Ishikawa (cell line): ENCODE measurements at regions not wholly inside any gene's neighbourhood (a gene's known extent, or its start where the extent isn't known, plus 50 kb on each side); places are given as distances from the start of the nearest gene placed in this dataset.

ENCODE experiments used
- CEBPB ChIP-seq: IDR thresholded peaks from 2 replicates; pipeline ENCODE4 v1.6.1; 2012
- CREB1 ChIP-seq: IDR thresholded peaks from 2 replicates; pipeline ENCODE4 v1.6.1; 2012; ENCODE audit warnings: low read depth
- EGR1 ChIP-seq: IDR thresholded peaks from 2 replicates; pipeline ENCODE4 v1.6.1; 2012
- EP300 ChIP-seq: IDR thresholded peaks from 2 replicates; pipeline ENCODE4 v1.6.1; 2012; ENCODE audit warnings: borderline replicate concordance
- FOXM1 ChIP-seq: IDR thresholded peaks from 2 replicates; pipeline ENCODE4 v1.6.1; 2012; ENCODE audit warnings: low read depth, borderline replicate concordance
- NFIC ChIP-seq: IDR thresholded peaks from 2 replicates; pipeline ENCODE4 v1.6.1; 2012
- RAD21 ChIP-seq: IDR thresholded peaks from 2 replicates; pipeline ENCODE4 v1.6.1; 2012; ENCODE audit warnings: low read depth
- TAF1 ChIP-seq: IDR thresholded peaks from 2 replicates; pipeline ENCODE4 v1.6.1; 2012; ENCODE audit warnings: low read depth, mild to moderate bottlenecking
- TCF12 ChIP-seq: IDR thresholded peaks from 2 replicates; pipeline ENCODE4 v1.6.1; 2012; ENCODE audit warnings: low read depth
- TEAD4 ChIP-seq: IDR thresholded peaks from 2 replicates; pipeline ENCODE4 v1.6.1; 2012
- YY1 ChIP-seq: IDR thresholded peaks from 2 replicates; pipeline ENCODE4 v1.6.1; 2012; ENCODE audit warnings: low read depth
- ZBTB7A ChIP-seq: IDR thresholded peaks from 2 replicates; pipeline ENCODE4 v1.6.1; 2012; ENCODE audit warnings: low read depth
- TF ChIP-seq, protein P1 (sequence below): IDR thresholded peaks from 2 replicates; pipeline ENCODE4 v1.6.1; 2012; ENCODE audit warnings: low read depth, mild to moderate bottlenecking
- TF ChIP-seq, protein P2 (sequence below): IDR thresholded peaks from 2 replicates; pipeline ENCODE4 v1.6.1; 2012
- TF ChIP-seq, protein P3 (sequence below): IDR thresholded peaks from 2 replicates; pipeline ENCODE4 v1.6.1; 2012

DNA sequence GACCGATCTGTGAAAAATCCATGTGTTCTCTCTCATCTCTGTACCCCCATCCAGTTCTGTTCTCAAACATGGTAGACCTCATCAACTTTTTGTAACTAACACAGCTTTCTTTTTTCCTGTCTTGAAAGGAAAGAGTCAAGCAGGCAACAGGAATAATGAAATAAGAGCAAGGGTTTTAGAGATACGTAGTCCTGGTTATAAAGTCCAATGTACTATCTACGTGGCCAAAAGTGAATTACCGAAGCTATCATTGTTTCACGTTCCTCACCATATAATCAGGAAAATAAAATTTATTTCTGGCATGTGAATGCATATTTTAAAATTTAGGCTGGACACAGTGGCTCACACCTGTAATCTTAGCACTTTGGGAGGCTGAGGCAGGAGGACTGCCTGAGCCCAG lies 472.2 kb upstream of the ANO3 start:
- no peak for TF ChIP-seq ZBTB7A
- TF ChIP-seq CEBPB: no peak
- TF ChIP-seq, protein P1, sequence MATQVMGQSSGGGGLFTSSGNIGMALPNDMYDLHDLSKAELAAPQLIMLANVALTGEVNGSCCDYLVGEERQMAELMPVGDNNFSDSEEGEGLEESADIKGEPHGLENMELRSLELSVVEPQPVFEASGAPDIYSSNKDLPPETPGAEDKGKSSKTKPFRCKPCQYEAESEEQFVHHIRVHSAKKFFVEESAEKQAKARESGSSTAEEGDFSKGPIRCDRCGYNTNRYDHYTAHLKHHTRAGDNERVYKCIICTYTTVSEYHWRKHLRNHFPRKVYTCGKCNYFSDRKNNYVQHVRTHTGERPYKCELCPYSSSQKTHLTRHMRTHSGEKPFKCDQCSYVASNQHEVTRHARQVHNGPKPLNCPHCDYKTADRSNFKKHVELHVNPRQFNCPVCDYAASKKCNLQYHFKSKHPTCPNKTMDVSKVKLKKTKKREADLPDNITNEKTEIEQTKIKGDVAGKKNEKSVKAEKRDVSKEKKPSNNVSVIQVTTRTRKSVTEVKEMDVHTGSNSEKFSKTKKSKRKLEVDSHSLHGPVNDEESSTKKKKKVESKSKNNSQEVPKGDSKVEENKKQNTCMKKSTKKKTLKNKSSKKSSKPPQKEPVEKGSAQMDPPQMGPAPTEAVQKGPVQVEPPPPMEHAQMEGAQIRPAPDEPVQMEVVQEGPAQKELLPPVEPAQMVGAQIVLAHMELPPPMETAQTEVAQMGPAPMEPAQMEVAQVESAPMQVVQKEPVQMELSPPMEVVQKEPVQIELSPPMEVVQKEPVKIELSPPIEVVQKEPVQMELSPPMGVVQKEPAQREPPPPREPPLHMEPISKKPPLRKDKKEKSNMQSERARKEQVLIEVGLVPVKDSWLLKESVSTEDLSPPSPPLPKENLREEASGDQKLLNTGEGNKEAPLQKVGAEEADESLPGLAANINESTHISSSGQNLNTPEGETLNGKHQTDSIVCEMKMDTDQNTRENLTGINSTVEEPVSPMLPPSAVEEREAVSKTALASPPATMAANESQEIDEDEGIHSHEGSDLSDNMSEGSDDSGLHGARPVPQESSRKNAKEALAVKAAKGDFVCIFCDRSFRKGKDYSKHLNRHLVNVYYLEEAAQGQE: no peak
- no peak for TF ChIP-seq CREB1
- TF ChIP-seq EGR1: no peak
- TF ChIP-seq FOXM1: no peak
- TF ChIP-seq TAF1: no peak
- TF ChIP-seq RAD21: no peak
- TF ChIP-seq TEAD4: no peak
- no peak for TF ChIP-seq TCF12
- no peak for TF ChIP-seq NFIC
- TF ChIP-seq EP300: no peak
- TF ChIP-seq YY1: no peak
- TF ChIP-seq, protein P2, sequence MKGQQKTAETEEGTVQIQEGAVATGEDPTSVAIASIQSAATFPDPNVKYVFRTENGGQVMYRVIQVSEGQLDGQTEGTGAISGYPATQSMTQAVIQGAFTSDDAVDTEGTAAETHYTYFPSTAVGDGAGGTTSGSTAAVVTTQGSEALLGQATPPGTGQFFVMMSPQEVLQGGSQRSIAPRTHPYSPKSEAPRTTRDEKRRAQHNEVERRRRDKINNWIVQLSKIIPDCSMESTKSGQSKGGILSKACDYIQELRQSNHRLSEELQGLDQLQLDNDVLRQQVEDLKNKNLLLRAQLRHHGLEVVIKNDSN: no peak
- TF ChIP-seq, protein P3, sequence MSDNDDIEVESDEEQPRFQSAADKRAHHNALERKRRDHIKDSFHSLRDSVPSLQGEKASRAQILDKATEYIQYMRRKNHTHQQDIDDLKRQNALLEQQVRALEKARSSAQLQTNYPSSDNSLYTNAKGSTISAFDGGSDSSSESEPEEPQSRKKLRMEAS: no peak

DNA sequence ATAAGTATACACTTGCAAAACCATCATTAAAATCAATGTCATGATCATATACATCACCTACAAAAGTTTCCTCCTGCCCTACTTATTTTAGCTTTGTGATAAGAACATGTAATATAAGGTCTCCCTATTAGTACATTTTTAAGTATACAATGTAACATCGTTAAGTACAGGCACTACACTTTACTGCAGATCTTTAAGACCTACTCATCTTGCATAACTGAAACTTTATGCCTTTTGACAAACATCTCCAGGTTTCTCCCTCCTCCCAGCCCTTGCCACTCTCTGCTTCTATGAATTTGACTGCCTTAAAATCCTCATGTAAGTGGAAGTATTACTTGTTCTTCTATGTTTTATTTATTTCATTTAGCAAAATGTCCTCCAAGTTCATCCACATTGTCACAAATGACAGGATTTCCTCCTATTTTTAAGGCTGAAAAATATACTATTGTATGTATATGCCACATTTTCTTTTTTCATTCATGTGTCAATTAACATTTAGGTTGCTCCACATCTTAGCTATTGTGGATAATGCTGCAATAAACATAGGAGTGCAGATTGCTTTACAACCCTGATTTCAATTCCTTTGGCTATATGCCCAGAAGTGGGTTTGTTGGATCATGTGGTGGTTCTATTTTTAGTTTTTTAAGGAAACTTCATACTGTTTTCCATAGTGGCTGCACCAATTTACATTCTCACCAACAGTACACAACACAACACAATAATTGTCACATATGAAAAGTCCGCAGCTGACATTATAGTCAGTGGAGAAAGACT lies 471.1 kb upstream of the ANO3 start:
- TF ChIP-seq CREB1: no peak
- no peak for TF ChIP-seq FOXM1

DNA sequence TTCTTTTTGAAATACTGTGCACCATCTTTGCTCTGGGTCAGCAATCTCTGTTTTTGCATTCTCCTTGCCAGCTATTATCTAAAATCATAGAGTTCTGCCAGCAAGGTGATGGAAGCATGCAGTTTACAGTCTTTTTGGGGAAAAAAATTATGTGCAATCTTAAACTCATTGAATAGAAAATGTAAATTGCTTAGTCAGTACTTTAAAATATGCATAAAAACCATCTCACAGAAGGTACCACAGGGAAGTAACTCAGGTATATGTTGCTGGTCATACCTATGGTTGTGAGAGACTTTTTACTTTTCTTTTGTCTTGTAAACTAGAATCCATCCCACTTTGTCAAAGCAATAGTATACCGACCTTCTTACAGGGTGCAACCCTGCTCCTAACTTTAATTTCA lies 469.8 kb upstream of the ANO3 start:
- TF ChIP-seq, protein P2: no peak
- TF ChIP-seq EGR1: no peak
- TF ChIP-seq CEBPB: no peak

DNA sequence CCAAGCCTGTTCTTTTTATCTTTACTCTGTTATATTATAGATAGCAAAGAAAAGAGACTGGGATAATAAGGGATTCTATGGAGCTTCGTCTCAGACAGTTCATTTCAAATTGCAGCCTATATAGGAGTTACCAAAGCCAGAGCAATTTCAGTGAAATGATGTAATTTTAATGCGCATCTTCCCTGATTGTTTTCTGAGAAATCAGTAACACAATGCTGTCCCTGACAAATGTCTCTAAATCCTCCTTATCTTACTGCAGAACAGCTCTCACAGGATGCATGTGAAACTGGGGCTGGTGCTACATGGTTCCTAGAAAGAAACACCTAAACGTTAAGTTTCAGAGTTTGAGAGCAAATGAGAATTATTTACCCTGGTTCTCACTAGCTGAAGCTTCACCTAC lies 467.9 kb upstream of the ANO3 start:
- TF ChIP-seq, protein P3: no peak
- no peak for TF ChIP-seq CEBPB
- no peak for TF ChIP-seq TCF12
- TF ChIP-seq TEAD4: no peak

DNA sequence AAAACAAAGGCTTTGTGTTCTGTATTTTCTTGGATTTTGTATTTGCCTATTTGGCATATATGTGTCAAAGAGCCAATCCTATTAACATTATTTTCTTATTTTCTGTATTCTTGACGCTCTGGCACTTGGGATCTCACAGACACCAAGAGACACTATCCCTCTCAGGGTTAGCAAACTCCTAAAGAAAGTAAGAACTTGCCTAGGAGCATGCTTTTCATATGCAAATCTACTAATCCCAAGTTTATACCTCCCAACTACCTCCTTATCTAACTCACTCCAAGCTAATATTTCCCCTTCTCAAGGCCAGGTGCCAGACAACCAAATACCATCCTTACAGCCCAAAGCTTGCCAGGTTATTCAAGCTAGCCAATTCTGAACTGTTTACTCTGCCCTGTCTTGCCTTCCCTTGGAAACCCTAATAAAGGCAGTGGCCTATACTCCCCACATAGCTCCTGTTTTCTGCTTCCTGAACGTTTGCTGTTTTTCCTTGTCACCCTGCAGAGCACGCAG lies 455.4 kb upstream of the ANO3 start:
- TF ChIP-seq ZBTB7A: no peak
- TF ChIP-seq EGR1: no peak
- TF ChIP-seq YY1: no peak
- no peak for TF ChIP-seq NFIC
- TF ChIP-seq, protein P2: no peak
- TF ChIP-seq, protein P3: no peak
- TF ChIP-seq CREB1: no peak
- TF ChIP-seq TAF1: no peak
- TF ChIP-seq TEAD4: no peak
- TF ChIP-seq EP300: no peak
- TF ChIP-seq TCF12: no peak
- TF ChIP-seq CEBPB: no peak
- TF ChIP-seq, protein P1: no peak
- no peak for TF ChIP-seq FOXM1
- TF ChIP-seq RAD21: no peak

DNA sequence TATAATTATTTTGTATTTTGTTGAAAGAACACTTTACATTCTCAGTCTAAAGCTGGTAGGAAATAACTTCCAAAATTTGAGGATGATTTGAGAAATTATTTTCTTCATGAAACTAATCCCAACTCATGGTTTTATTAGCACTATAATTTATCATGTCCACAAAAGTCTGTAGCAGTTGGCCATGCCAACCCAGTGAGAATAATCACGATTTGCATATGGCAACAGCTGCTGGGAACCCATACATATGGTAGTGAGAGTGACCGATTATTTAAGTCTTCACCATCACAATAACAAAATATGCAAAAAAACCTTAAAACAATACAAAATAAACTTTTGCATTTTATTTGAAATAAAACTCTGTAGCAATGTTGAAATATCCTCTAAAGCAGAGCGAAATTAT lies 445.9 kb upstream of the ANO3 start:
- TF ChIP-seq YY1 (no peak), EP300 (no peak), ZBTB7A (no peak), TAF1 (no peak), NFIC (no peak), CREB1 (no peak), FOXM1 (no peak)
- TF ChIP-seq, protein P2: no peak
- TF ChIP-seq, protein P3: no peak
